DOHH2 (cell line): ENCODE measurements at regions not wholly inside any gene's neighbourhood (a gene's known extent, or its start where the extent isn't known, plus 50 kb on each side); places are given as distances from the start of the nearest gene placed in this dataset.
A peak's percentile ranks its signal among the peaks of the same experiment; 100 is the strongest.
"Not testable (repeated sequence)": the region's sequence is repeated elsewhere in the genome, so short reads cannot be mapped to it uniquely, and the experiment has no call there.

Source experiments
- H3F3A ChIP-seq: fragments of 200-600 bp; sonication (generic), shearing (Covaris generic); 2 replicates; pipeline ENCODE4 v1.6.0; 2016; ENCODE audit warnings: antibody characterized with exemption, mild to moderate bottlenecking; ENCODE audit not compliant: control insufficient read depth, insufficient read depth
- H3K27ac ChIP-seq: fragments of 200-600 bp; sonication (generic); 2 replicates; pipeline ENCODE4 v1.5.1; 2014; ENCODE audit warnings: low read depth, mild to moderate bottlenecking, low read length, moderate library complexity
- H3K27me3 ChIP-seq: fragments of 200-600 bp; sonication (generic); 2 replicates; pipeline ENCODE4 v1.6.1; 2014; ENCODE audit warnings: mild to moderate bottlenecking, low read length, mixed read lengths; ENCODE audit not compliant: control insufficient read depth
- H3K36me3 ChIP-seq: fragments of 200-600 bp; sonication (generic); 2 replicates; pipeline ENCODE4 v1.6.1; 2014; ENCODE audit warnings: mild to moderate bottlenecking, low read length, moderate library complexity, mixed read lengths; ENCODE audit not compliant: control insufficient read depth
- H3K4me1 ChIP-seq: fragments of 200-600 bp; sonication (generic); 2 replicates; pipeline ENCODE4 v1.6.1; 2014; ENCODE audit warnings: mild to moderate bottlenecking, low read length, mixed read lengths; ENCODE audit not compliant: control insufficient read depth
- H3K4me2 ChIP-seq: fragments of 200-600 bp; sonication (generic); 2 replicates; pipeline ENCODE4 v1.6.0; 2014; ENCODE audit warnings: mild to moderate bottlenecking, low read length, moderate library complexity
- H3K4me3 ChIP-seq: fragments of 200-600 bp; sonication (generic); 2 replicates; pipeline ENCODE4 v1.5.1; 2014; ENCODE audit warnings: mild to moderate bottlenecking, low read length, mixed read lengths
- H3K79me2 ChIP-seq: fragments of 200-600 bp; sonication (generic); 2 replicates; pipeline ENCODE4 v1.6.1; 2014; ENCODE audit warnings: mild to moderate bottlenecking, low read length, mixed read lengths; ENCODE audit not compliant: control insufficient read depth
- H3K9me2 ChIP-seq: fragments of 200-600 bp; sonication (generic); replicated peaks from 2 replicates; pipeline ENCODE4 v1.6.1; 2014; ENCODE audit warnings: mild to moderate bottlenecking, low read length, mixed read lengths; ENCODE audit not compliant: control insufficient read depth
- H3K9me3 ChIP-seq: fragments of 200-600 bp; sonication (generic); 2 replicates; pipeline ENCODE4 v1.6.1; 2014; ENCODE audit warnings: antibody characterized with exemption, low read length, mixed read lengths; ENCODE audit not compliant: control insufficient read depth, insufficient read depth
- H4K20me1 ChIP-seq: fragments of 200-600 bp; sonication (generic); 2 replicates; pipeline ENCODE4 v1.6.0; 2014; ENCODE audit warnings: low read depth, mild to moderate bottlenecking, antibody characterized with exemption, low read length, moderate library complexity; ENCODE audit not compliant: control insufficient read depth, insufficient read depth
- CTCF ChIP-seq: fragments of 200-600 bp; sonication (generic); IDR thresholded peaks from one replicate; pipeline ENCODE4 v1.5.1; 2014; ENCODE audit warnings: antibody characterized with exemption, mild to moderate bottlenecking, low read depth, low read length; ENCODE audit not compliant: poor library complexity, severe bottlenecking
- EZH2phosphoT487 ChIP-seq: fragments of 200-600 bp; sonication (generic); IDR thresholded peaks from 2 replicates; pipeline ENCODE4 v1.6.1; 2017; ENCODE audit warnings: borderline replicate concordance, mild to moderate bottlenecking, antibody characterized with exemption, low read length, moderate library complexity, mixed read lengths

- H3F3A ChIP-seq, H4K20me1 ChIP-seq, H3K36me3 ChIP-seq, H3K27ac ChIP-seq, H3K4me3 ChIP-seq, H3K27me3 ChIP-seq, H3K4me1 ChIP-seq, H3K9me2 ChIP-seq, H3K4me2 ChIP-seq, H3K9me3 ChIP-seq: not testable (repeated sequence)
- H3K79me2 ChIP-seq = peaks cover 12% of the 10 kb centered on the region
Measured at GRCh38 chr1:817071-817599, 106.6 kb upstream of the SAMD11 start.

GRCh38 chr1:817658-818617, 105.8 kb upstream of the SAMD11 start:
- not testable (repeated sequence) for H3K27me3 ChIP-seq, H3F3A ChIP-seq, H3K27ac ChIP-seq, H3K9me3 ChIP-seq, H3K4me3 ChIP-seq, H4K20me1 ChIP-seq, H3K4me2 ChIP-seq, H3K4me1 ChIP-seq, H3K36me3 ChIP-seq, H3K9me2 ChIP-seq
- H3K79me2 ChIP-seq = peaks cover 20% of the 10 kb centered on the region

GRCh38 chr1:818618-819291, 105.0 kb upstream of the SAMD11 start:
- H3K27ac ChIP-seq = no peak overlapping the region
- no peaks in the 10 kb centered on the region for H3K36me3 ChIP-seq
- no peaks in the 10 kb centered on the region for H3K9me3 ChIP-seq
- H3K9me2 ChIP-seq = no peaks in the 10 kb centered on the region
- no peaks in the 10 kb centered on the region for H3F3A ChIP-seq
- no peak for TF ChIP-seq EZH2phosphoT487
- TF ChIP-seq CTCF = no peak
- peaks cover 27% of the 10 kb centered on the region for H3K79me2 ChIP-seq
- no peak overlapping the region for H3K4me3 ChIP-seq
- H3K4me2 ChIP-seq = no peak overlapping the region
- no peaks in the 10 kb centered on the region for H3K27me3 ChIP-seq
- peaks cover 3% of the 10 kb centered on the region; the same call in 1 of the 2 replicates for H4K20me1 ChIP-seq
- no peaks in the 10 kb centered on the region for H3K4me1 ChIP-seq

- H3K4me3 ChIP-seq = no peak overlapping the region
- H3K9me3 ChIP-seq = no peaks in the 10 kb centered on the region
- TF ChIP-seq EZH2phosphoT487 = no peak
- no peak for TF ChIP-seq CTCF
- peaks cover 3% of the 10 kb centered on the region; the same call in 1 of the 2 replicates for H4K20me1 ChIP-seq
- peaks cover 34% of the 10 kb centered on the region for H3K79me2 ChIP-seq
- no peaks in the 10 kb centered on the region; the same call in 1 of the 2 replicates for H3K4me1 ChIP-seq
- no peaks in the 10 kb centered on the region for H3K27me3 ChIP-seq
- no peaks in the 10 kb centered on the region for H3K9me2 ChIP-seq
- H3K36me3 ChIP-seq = no peaks in the 10 kb centered on the region
- no peaks in the 10 kb centered on the region for H3F3A ChIP-seq
- H3K27ac ChIP-seq = no peak overlapping the region
- no peak overlapping the region for H3K4me2 ChIP-seq
Measured at GRCh38 chr1:820962-821361, 102.8 kb upstream of the SAMD11 start.

GRCh38 chr1:826808-827207, 96.9 kb upstream of the SAMD11 start:
- not testable (repeated sequence) for H3K27me3 ChIP-seq, H3K9me2 ChIP-seq, H4K20me1 ChIP-seq, H3K36me3 ChIP-seq, H3F3A ChIP-seq, H3K4me1 ChIP-seq, H3K9me3 ChIP-seq
- H3K4me2 ChIP-seq = peak overlapping the region; percentile 68
- H3K79me2 ChIP-seq = peaks cover 30% of the 10 kb centered on the region
- H3K4me3 ChIP-seq = peak overlapping the region; percentile 78
- H3K27ac ChIP-seq = peak overlapping the region; percentile 57
